GM19324 (cell line): ENCODE measurements at regions not wholly inside any gene's neighbourhood (a gene's known extent, or its start where the extent isn't known, plus 50 kb on each side); places are given as distances from the start of the nearest gene placed in this dataset.
"Not testable (repeated sequence)": the region's sequence is repeated elsewhere in the genome, so short reads cannot be mapped to it uniquely, and the experiment has no call there.

Source experiments
- ATAC-seq: cut with Tn5 transposase; IDR thresholded peaks from one replicate; pipeline ENCODE4 v1.9.1; 2021; ENCODE audit warnings: mild to moderate bottlenecking, moderate library complexity; ENCODE audit not compliant: unreplicated experiment, low FRiP score

- ATAC-seq = peak; percentile 46
Measured at GRCh38 chr22:22714600-22715335, 70.4 kb downstream of the GGTLC2 start.

- ATAC-seq = no peak
Measured at GRCh38 chr22:22716136-22716665, 71.8 kb downstream of the GGTLC2 start.

GRCh38 chr22:22717664-22718063 lies 73.2 kb downstream of the GGTLC2 start:
- ATAC-seq = no peak

GRCh38 chr22:22720201-22720723 lies 75.8 kb downstream of the GGTLC2 start:
- ATAC-seq = peak; percentile 66

- peak; percentile 74 for ATAC-seq
Measured at GRCh38 chr22:22720724-22721261, 76.4 kb downstream of the GGTLC2 start.

- no peak for ATAC-seq
Measured at GRCh38 chr22:22721681-22722354, 77.4 kb downstream of the GGTLC2 start.

- no peak for ATAC-seq
Measured at GRCh38 chr22:22728382-22728781, 84.0 kb downstream of the GGTLC2 start.

GRCh38 chr22:22730655-22731373 lies 86.4 kb downstream of the GGTLC2 start:
- no peak for ATAC-seq

- ATAC-seq = no peak
Measured at GRCh38 chr22:22731374-22731676, 86.9 kb downstream of the GGTLC2 start.

GRCh38 chr22:22733006-22733405 lies 88.6 kb downstream of the GGTLC2 start:
- ATAC-seq = not testable (repeated sequence)

- no peak for ATAC-seq
Measured at GRCh38 chr22:22733881-22734373, 89.5 kb downstream of the GGTLC2 start.

- ATAC-seq = not testable (repeated sequence)
Measured at GRCh38 chr22:22734395-22735272, 90.2 kb downstream of the GGTLC2 start.

- not testable (repeated sequence) for ATAC-seq
Measured at GRCh38 chr22:22735276-22735675, 90.9 kb downstream of the GGTLC2 start.

- ATAC-seq = no peak
Measured at GRCh38 chr22:22735695-22736611, 91.5 kb downstream of the GGTLC2 start.

- ATAC-seq = no peak
Measured at GRCh38 chr22:22737590-22737989, 93.2 kb downstream of the GGTLC2 start.

- no peak for ATAC-seq
Measured at GRCh38 chr22:22738959-22739585, 94.7 kb downstream of the GGTLC2 start.

GRCh38 chr22:22740560-22741276 lies 96.3 kb downstream of the GGTLC2 start:
- no peak for ATAC-seq

- ATAC-seq = no peak
Measured at GRCh38 chr22:22741843-22742242, 97.4 kb downstream of the GGTLC2 start.
